ENCODE measurements at regions not wholly inside any gene's neighbourhood (a gene's known extent, or its start where the extent isn't known, plus 50 kb on each side); places are given as distances from the start of the nearest gene placed in this dataset.

DNA sequence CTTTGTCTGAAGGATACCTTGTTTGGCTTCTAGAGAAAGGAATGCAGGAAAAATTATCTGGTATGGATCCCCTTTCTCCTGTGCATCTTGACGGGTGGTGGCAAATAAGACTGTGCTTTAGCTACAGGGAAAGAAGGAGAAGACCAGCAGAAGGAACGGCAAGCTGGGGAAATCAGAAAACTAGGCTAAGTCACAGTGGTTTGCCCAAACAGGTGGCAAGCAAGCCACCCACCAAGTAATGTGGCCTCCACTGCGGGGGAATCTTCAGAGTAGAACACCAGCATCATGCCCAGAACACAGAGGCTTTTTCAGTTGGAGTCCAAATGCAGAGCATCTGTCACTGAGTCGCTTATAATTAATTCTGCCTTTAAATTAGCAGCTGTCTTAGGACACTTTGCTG lies 282.8 kb downstream of the PHF14 start:
- no peak for ATAC-seq

GRCh38 chr7:11261470-11261869 lies 287.8 kb downstream of the PHF14 start:
- Histone ChIP-seq H3K4me3 (no peak overlapping the region), H3K27me3 (no peaks in the 10 kb centered on the region), H3K9me3 (no peaks in the 10 kb centered on the region), H3K27ac (no peak overlapping the region), H3K4me1 (no peaks in the 10 kb centered on the region), H3K36me3 (no peaks in the 10 kb centered on the region)
- ATAC-seq (no peak), DNase-seq (no peak)
- intact Hi-C loops (cut with DNase I): no loop called here
- no peak for TF ChIP-seq CTCF (IDR thresholded peaks at IDR 0.05)

More for the DNA sequence above, 282.8 kb downstream of the PHF14 start:
- intact Hi-C loops (cut with DNase I): no loop called here
- no peak overlapping the region for H3K4me3 ChIP-seq
- no peaks in the 10 kb centered on the region for H3K36me3 ChIP-seq
- no peaks in the 10 kb centered on the region for H3K4me1 ChIP-seq
- no peaks in the 10 kb centered on the region for H3K9me3 ChIP-seq
- 86 to 89% methylated on average over 4 of the region's 4 CpGs for WGBS, 2 donors
- DNase-seq: no peak
- no peaks in the 10 kb centered on the region for H3K27me3 ChIP-seq
- H3K27ac ChIP-seq: no peak overlapping the region
- no peak for TF ChIP-seq CTCF (IDR thresholded peaks at IDR 0.05)

- intact Hi-C loops (cut with DNase I): no loop called here
- no peak for TF ChIP-seq CTCF (IDR thresholded peaks at IDR 0.05)
- 54 to 60% methylated on average over 2 of the region's 2 CpGs for WGBS, 2 donors
- no peaks in the 10 kb centered on the region for H3K4me1 ChIP-seq
- H3K27me3 ChIP-seq: no peaks in the 10 kb centered on the region
- H3K36me3 ChIP-seq: no peaks in the 10 kb centered on the region
- ATAC-seq (no peak), DNase-seq (no peak)
- H3K4me3 ChIP-seq: no peak overlapping the region
- H3K9me3 ChIP-seq: no peaks in the 10 kb centered on the region
- H3K27ac ChIP-seq: no peak overlapping the region
These were observed 292.4 kb downstream of the PHF14 start for GRCh38 chr7:11266101-11266500.

- Histone ChIP-seq H3K27me3 (no peaks in the 10 kb centered on the region), H3K4me1 (no peaks in the 10 kb centered on the region), H3K27ac (no peak overlapping the region), H3K9me3 (no peaks in the 10 kb centered on the region), H3K4me3 (no peak overlapping the region), H3K36me3 (no peaks in the 10 kb centered on the region)
- WGBS, 2 donors: 48 to 54% methylated on average over 2 of the region's 2 CpGs
- DNase-seq (no peak), ATAC-seq (no peak)
- intact Hi-C loops (cut with DNase I): no loop called here
- TF ChIP-seq CTCF (IDR thresholded peaks at IDR 0.05): no peak
These were observed 298.7 kb downstream of the PHF14 start for GRCh38 chr7:11272352-11272751.

DNA sequence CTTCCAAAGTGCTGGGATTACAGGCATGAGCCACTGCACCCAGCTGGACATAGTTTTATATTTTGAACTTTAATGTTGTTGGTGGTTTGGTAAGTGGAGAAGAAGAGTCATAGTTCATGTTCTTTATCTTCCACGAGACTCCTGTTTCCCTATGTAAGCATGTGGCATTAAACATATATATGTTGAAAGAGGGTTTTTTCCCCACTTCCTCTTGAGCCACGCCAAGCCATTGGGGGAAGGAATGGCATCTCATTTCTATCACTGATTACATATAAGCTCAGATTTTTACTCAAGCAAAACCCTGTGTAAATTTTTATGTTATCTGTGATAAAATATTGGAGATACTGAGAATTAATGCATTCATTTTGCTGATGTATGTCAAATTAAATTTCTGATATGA lies 300.4 kb downstream of the PHF14 start:
- no peak for ATAC-seq
- TF ChIP-seq CTCF (IDR thresholded peaks at IDR 0.05): no peak
- no peak overlapping the region for H3K4me3 ChIP-seq
- no peaks in the 10 kb centered on the region for H3K9me3 ChIP-seq
- H3K4me1 ChIP-seq: no peaks in the 10 kb centered on the region
- H3K27ac ChIP-seq: no peak overlapping the region
- no peaks in the 10 kb centered on the region for H3K36me3 ChIP-seq
- intact Hi-C loops (cut with DNase I): no loop called here
- no peaks in the 10 kb centered on the region for H3K27me3 ChIP-seq
- no peak for DNase-seq
- 69 to 74% methylated on average over 2 of the region's 2 CpGs for WGBS, 2 donors
